Stimulated activated CD4-positive, alpha-beta T cell treated with anti-CD3 and anti-CD28 coated beads, Interleukin-1b, Interleukin-23, amount 100 ng/mL, for 4 hours (primary cell): ENCODE measurements at regions not wholly inside any gene's neighbourhood (a gene's known extent, or its start where the extent isn't known, plus 50 kb on each side); places are given as distances from the start of the nearest gene placed in this dataset.

Experiments used
- DNase-seq, 2 donors: peaks; one replicate each; pipeline ENCODE4 v3.0.0-alpha.2; 2020; ENCODE audit warnings: low read depth in 2 of 2

- no peak for DNase-seq
Measured at GRCh38 chr18:76685860-76686259, 136.5 kb upstream of the ZNF236 start.

DNA sequence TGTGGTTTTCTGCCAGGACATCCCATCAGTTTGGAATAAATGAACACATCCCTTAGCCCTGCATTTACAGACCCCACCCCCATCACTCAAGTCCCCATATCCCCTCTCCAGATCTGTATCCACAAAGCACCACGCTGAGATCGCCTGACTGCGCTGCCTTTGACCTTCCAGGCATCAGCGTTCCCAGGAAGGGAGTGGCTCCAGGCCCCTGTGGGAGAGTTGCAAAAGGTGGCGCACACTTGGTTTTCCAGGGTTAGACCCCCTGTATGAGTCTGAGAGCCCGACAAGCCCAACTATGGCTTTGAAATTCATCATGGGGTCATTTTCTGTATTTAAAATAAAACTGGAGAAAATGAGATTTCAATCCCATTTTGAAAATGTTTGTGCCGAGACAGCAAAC is 137.0 kb upstream of the ZNF236 start:
- no peak for DNase-seq

DNA sequence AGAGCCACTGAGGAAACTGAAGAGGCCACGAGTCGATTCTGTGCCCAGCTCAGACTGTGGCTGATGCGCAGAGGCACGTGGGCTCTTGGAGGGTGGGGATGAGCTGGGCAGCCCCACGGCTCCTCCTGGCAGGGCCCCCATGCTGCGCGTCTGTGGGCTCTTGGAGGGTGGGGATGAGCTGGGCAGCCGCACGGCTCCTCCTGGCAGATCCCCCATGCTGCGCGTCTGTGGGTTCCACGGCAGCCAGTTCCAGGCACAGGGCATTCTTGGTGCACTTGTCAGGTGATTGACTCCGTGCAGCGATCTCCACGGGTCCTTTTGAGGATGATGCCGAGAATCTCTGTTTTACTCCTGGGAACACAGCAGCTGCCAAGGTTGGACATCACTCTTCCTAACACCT is 138.1 kb upstream of the ZNF236 start:
- no peak for DNase-seq

GRCh38 chr18:76679945-76680344 is 142.4 kb upstream of the ZNF236 start:
- DNase-seq: no peak

- DNase-seq: no peak
Measured at GRCh38 chr18:76679259-76679658, 143.1 kb upstream of the ZNF236 start.

DNA sequence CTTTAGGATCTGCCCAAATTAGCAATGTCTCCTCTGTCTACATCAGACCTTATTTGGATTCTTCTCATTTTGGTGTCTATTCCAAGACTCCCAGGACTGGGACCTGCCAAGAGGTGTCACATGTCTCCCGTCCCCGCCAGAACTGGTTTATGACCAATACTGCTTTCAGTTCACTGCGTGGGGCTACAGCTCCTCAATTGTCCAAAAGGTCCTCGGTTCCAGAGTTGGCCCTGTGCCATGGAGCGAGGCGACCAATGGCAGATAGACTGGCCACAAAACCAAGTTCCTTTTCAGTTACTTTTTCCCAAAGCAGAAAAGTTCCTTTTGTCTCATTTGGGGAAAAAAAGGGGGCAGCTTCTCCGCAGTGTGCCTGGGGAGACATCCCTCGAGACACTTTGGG is 144.1 kb upstream of the ZNF236 start:
- DNase-seq: no peak

GRCh38 chr18:76674596-76674995 is 147.8 kb upstream of the ZNF236 start:
- DNase-seq: no peak

- DNase-seq: no peak
Measured at GRCh38 chr18:76673281-76674185, 148.8 kb upstream of the ZNF236 start.

DNA sequence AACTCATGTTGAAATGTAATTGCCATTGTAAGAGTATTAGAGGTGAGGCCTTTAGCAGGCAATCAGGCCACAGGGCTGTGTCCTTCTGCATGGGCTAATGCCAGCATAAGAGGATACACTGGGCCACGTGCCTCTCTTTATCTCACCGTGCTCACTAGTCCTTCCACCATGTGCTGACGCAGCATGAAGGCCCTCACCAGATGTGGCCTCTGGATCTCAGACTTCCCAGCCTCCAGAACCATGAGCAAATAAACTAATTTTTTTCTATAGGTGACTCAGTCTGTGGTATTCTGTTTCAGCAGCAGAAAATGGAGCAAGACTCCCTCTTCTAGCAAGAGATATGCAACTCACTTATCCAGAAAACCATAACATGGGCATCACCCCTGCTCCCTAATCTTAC is 149.7 kb upstream of the ZNF236 start:
- DNase-seq: no peak

DNA sequence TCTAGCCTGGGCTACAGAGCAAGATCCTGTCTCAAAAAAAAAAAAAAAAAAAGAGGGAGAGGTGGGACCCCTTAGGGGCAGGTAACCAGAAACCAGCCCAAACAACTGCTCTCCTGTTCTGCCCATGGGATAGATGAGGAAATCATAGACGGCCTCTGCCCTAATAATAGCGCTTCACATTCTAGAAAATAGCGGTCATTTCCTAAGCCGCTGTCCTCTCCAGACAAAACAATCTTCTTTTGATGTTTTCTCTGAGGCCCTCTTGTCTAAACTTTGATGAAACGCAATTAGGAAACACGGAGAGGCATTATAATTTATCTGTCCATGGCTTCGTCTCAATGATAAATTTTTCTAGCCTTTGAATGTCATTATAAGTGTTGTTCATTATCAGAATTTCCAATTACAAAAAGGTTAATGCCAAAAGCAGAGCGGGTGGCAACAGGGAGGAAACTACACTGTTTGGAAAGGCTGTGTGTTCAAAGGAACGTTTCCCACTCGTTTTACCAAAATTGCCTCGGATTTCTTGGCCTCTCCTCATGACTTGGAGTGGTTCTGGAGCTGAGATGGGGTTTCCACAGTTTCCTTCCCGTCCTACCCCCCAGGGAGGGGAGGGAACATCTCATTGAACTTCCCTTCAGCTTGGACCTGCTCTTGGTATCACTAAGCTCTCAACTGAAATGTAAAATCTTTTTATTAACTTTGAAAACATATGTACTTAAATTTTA is 151.6 kb upstream of the ZNF236 start:
- DNase-seq: no peak

GRCh38 chr18:76668546-76668945 is 153.8 kb upstream of the ZNF236 start:
- DNase-seq: no peak

- DNase-seq: no peak
Measured at GRCh38 chr18:76668119-76668518, 154.2 kb upstream of the ZNF236 start.

DNA sequence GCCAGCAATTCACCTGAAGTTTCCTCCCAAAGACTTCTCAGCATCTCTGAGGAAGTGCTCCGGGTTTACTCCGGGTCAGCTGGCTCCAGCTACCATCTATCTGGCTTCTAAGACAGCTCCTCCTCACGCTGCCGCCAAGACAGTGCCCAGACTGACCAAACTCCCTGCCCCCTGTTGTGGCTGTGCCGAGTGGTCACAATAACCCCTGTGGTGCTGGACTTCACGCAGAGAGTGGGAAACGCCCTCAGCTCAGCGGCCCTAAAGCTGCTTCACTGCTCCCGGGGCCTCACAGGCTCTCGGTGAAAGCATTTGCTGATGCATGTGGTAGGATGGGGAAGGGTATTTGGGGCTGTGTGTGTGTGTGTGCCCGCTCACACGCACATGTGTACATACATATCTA is 154.8 kb upstream of the ZNF236 start:
- DNase-seq: no peak

- DNase-seq: no peak
Measured at GRCh38 chr18:76662626-76663025, 159.7 kb upstream of the ZNF236 start.

GRCh38 chr18:76660571-76661192 is 161.7 kb upstream of the ZNF236 start:
- DNase-seq: no peak

DNA sequence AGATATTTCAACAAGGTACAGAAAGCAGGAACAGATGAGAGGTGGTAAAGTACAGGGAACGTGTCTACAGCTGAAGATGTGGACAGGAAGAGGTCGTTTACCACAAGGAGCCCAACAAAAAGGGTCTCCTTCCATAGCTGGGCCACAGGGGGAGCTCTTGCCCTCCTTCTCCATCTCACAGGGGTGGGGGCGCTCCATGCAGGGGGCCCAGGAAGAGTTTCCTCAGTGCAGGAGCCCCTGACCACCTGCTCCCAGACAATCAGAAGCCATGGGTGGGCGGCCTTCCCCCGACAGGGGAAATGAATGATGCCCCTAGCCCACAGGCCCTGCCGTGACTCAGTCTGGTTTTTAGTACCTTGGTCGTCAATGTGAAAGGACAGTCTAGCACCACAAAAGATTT is 163.6 kb upstream of the ZNF516 start:
- no peak for DNase-seq

- DNase-seq: no peak
Measured at GRCh38 chr18:76657911-76658470, 162.9 kb upstream of the ZNF516 start.

- DNase-seq: no peak
Measured at GRCh38 chr18:76656925-76657827, 162.1 kb upstream of the ZNF516 start.

DNA sequence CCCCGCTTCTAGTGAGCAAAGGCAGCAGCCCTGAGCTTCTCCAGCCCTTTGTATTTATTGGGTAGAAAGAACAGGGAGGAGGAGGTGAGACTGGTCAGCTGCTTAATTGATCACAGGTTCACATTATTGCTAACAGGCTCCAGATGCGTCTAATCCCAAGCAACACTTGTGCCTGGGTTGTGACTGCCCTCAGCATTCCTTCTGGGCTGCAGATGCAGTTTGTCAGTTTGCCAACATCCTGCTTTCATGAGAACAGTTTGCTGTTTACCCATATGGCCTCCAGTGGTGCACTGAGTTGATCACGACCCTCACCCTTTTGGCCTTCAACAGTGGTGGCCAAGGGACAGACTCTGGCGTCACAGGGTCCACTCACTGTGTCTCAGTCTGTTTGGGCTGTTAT is 159.5 kb upstream of the ZNF516 start:
- no peak for DNase-seq

- no peak for DNase-seq
Measured at GRCh38 chr18:76647322-76647721, 152.3 kb upstream of the ZNF516 start.

DNA sequence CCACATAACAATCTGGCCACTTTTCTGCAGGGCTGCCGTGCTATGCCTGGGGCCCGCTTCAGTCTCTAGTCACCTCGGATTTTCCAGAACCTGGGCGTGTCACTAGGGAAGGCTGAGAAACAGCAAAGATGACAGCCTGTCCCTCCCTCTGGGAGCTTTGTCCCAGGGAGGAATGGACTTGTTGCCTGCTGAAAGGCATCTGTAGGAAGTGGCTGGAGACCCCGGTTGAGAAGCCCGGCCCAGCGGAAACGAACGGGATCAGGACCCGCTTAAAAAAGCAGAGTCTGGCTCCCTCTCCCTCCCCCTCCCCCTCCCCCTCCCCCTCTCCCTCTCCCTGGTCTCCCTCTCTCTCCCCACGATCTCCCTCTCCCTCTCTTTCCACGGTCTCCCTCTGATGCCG is 149.5 kb upstream of the ZNF516 start:
- no peak for DNase-seq
